GM19025 (cell line): ENCODE measurements at regions not wholly inside any gene's neighbourhood (a gene's known extent, or its start where the extent isn't known, plus 50 kb on each side); places are given as distances from the start of the nearest gene placed in this dataset.
"Not testable (repeated sequence)": the region's sequence is repeated elsewhere in the genome, so short reads cannot be mapped to it uniquely, and the experiment has no call there.

Source experiments
- ATAC-seq: cut with Tn5 transposase; IDR thresholded peaks from one replicate; pipeline ENCODE4 v1.9.1; 2021; ENCODE audit warnings: mild to moderate bottlenecking, low read depth, moderate library complexity; ENCODE audit not compliant: unreplicated experiment

DNA sequence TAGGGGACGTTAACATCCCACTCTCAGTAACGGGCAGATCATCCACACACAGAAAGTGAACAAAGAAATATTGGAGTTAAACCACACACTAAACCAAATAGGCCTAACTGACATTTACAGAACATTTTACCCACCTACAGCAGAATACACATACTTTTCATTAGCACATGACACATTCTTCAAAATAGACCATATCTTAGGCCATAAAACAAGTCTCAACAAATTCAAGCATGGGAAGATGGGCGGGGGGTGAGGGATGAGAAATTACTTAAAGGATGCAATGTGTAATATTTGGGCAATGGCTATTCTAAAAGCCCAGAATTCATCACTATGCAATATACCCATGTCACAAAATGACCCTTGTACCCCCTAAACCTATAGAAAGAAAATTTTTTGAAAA, 226.2 kb downstream of the ATPSCKMT start:
- no peak for ATAC-seq

DNA sequence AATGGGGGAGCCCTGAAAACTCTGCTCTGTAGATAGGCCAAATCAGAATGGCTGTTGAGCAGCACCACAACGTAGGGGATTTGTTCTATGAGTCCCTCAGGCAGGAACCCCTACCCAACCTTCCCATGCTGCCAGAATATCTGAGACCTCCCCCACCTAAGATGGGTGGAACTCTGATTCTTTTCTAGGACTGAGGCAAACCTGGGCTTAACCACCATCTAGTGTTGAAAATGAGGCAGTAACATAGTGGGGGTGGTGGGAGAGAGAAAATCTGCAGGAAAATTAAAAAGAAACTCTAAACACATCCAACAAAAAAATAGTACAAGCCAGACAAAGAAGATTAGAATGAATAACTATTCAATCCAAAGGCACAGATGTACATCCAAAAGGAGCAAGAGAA, 228.4 kb downstream of the ATPSCKMT start:
- no peak for ATAC-seq

DNA sequence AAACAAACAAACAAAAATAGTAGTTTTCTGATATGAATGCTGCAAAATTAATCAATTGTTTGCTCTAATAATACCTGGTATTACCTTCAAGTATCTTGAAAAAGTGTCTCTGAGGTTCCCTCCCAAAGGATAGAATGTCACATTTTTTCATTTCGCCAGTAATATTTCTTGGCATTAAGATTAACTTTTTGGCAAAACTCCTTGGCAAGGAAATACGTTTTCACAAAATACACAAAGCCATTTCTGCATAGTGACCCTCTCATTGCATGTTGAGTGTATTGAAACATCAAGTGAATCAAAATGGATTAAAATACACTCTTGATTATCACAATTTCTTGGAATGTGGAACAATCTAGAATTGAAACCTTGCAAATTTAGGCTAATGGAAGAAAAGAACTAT, 230.5 kb downstream of the ATPSCKMT start:
- no peak for ATAC-seq

DNA sequence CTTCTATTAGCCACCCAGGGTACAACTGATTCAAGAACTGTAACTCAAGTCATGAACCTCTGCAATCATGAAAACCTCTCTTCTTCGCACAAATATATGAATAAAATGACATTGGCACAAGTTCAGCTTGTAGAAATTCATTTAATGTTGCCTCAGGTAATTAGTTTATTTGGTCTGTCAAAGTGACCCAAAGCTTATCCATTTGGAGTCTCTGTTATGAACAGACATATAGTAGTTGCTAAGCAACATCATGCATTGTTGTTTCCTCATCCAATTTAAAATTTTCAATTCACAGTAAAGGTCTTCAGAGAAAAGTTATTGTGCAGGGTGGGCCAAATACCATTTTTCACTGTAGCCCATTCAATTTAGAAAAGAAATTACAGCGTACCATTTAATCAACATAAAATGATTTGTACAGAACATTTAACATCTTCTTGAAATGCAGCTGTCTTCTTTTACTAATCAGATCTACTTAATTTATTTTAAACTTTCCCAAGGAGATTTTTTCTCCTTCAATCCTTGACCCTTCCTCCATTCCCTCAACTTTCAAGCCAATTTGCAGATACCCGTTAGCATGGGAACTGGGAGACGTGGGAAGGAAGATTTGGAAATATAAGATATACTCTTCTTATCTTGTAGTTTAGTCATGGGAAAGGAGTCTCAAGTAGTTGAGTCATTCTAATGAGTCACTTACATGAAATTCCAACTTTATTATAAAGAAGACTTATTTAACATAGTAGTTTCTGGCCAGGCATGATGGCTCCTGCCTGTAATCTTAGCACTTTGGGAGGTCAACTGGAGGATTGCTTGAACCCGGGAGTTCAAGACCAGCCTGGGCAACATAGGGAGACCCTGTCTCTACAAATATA, 231.3 kb downstream of the ATPSCKMT start:
- ATAC-seq, result no peak

DNA sequence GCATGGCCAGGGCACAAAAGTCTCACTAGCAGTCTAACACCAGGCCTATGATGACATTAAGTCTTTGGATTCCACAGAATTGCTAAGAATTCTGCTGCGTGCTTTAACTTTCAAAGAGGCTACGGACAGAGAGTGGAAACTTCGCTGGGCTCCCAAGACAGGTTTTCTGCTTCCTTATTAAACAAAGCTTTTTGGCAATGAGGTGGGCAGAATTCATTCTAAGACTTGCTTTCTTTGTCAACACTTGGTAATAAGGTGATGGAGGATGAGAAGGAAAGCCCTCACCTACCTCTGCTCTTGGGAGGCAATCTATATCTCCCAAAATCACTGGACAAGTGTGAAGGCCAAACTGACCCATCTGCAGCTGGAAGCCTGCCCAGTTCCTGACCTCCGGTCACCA, 231.9 kb downstream of the ATPSCKMT start:
- ATAC-seq, result no peak

DNA sequence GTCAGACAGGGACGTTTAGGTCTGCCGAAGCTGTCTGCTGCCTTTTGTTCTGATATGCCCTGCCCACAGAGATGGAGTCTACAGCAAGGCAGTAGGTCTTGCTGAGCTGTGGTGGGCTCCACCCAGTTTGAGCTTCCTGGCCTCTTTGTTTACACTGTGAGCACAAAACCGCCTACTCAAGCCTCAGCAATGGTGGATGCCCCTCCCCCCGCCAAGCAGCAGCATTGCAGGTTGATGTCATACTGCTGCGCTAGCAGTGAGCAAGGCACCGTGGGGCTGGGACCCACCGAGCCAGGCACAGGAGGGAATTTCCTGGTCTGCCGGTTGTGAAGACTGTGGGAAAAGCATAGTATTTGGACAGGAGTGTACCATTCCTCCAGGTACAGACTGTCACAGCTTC, 233.1 kb downstream of the ATPSCKMT start:
- ATAC-seq, result not testable (repeated sequence)

DNA sequence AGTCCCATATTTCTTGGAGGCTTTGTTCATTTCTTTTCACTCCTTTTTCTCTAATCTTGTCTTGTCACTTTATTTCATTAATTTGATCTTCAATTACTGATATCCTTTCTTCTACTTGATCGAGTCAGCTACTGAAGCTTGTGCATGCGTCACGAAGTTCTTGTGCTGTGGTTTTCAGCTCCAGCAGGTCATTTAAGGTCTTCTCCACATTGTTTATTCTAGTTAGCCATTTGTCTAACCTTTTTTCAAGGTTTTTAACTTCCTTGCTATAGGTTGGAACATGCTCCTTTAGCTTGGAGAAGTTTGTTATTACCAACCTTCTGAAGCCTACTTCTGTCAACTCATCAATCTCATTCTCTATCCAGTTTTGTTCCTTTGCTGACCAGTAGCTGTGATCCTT, 234.0 kb downstream of the ATPSCKMT start:
- not testable (repeated sequence) for ATAC-seq

DNA sequence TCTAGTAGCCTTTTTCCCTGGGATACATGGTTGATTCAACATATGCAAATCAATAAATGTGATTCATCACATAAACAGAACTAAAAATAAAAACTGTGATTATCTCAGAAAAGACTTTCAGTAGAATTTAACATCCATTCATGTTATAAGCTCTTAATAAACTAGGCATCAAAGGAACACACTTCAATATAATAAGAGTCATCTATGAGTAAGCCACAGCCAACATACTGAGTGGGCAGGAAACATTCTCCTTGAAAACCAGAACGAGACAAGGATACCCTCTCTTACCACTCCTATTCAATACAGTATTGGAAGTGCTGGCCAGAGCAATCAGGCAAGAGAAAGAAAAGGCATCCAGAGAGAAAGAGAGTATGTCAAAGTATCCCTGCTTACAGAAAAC, 239.9 kb downstream of the ATPSCKMT start:
- ATAC-seq, result no peak

DNA sequence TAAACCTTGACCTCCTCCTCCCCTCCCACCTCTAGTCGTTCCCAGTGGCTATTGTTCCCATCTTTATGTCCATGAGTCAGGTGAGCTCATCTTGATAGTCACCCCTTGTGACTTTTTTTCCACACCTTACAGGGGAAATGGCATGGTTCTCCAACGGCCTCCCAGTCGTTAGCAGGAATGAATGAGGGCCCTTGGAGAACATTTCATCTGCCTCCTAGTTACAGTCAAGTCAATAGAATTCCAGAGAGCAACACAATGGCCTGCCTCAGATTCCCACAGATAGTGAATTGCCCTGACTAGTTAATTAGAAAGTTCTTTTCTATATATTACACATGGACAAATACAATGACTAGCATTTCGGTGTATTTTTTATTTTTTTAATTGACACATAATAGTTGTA, 262.6 kb downstream of the ATPSCKMT start:
- ATAC-seq, result no peak

DNA sequence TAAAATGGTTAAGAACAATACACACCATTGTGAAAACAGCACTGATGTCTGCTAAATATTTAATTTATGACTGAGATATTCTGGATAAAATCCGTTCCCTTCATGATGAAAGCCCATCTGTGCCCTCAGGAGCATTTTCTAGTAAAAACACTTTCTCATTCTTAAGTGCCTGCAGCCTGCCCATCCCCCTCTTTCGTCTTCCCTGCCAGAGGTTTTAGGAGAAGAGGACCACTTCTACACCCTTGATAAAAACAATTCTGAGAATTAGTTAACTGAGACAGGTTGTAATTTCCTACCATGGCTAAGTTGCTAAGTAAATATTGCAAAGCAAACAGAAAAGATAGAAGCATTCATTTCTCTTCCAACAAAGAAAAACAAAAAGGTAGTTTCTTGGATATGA, 272.6 kb downstream of the ATPSCKMT start:
- no peak for ATAC-seq

DNA sequence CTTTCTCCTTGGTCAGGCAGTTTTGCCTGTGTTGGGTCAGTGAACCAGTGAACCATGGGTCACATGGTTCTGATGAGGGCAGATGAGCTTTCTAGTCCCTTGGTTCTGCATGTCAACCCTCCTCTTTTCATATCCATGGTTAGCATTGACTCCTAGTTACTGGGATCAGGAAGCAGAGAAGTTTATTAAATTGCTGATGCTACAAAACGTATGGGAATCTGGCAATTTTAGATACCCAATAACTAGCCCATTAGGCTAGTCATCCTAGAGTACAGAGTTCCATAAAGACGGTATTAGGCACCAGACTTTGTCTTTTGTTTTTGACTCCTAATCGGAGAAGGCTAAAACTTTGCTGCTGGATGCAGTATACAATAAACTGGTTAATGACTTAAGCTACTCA, 273.1 kb downstream of the ATPSCKMT start:
- ATAC-seq, result no peak

DNA sequence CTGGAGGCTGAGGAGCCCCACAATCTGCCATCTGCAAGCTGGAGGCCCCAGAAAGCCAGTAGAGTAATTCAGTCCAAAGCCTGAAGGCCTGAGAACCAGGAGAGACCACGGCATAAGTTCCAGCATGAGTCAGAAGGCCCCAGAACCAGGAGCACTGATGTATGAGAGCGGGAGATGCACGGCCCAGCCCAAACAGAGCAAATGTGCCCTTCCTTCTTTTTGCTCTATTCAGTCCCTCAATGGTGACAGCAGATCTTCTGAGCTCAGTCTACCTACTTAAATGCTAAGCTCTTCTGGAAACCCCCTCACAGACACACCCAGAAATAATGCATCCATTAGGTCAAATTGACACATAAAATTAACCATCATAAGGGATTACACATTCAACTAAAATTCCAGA, 277.6 kb downstream of the ATPSCKMT start:
- no peak for ATAC-seq

DNA sequence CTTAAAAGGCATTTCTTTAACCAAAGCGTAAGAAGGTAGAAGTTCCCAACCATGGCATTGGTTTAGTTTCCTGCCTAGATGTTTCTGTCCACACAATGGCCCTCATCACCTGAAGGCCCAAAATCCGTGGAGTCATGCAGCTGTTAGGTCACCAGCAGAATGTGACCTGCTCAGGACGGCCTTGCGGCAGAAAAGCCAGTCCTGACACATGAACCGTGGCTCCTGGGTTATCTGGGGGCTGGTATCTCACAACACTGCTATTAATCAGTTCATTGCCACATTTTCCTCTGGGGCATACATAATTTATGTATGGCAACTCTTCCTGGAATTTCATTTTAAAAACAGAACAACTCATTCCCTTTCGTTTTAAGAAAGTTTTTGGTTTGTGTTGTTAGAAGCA, 278.4 kb downstream of the ATPSCKMT start:
- no peak for ATAC-seq

DNA sequence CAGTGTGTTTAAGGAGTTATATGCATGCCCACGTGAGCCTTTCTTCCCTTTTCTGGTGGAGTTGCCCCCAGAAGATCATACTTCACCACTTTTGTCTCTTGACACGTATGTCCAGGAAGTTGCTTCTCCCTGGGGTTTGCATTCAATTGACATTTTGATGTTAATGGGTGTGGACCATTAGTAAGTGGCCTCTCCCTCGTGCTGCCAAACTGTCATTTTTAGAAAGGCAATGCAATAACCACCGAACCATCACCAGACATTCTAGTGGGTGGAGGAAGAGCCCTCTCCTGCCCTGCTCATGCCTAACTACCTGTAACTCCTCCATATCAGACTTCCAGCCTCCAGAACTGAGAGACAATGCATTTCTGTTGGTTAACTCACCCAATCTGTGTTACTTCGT, 290.8 kb downstream of the ATPSCKMT start:
- ATAC-seq, result no peak

DNA sequence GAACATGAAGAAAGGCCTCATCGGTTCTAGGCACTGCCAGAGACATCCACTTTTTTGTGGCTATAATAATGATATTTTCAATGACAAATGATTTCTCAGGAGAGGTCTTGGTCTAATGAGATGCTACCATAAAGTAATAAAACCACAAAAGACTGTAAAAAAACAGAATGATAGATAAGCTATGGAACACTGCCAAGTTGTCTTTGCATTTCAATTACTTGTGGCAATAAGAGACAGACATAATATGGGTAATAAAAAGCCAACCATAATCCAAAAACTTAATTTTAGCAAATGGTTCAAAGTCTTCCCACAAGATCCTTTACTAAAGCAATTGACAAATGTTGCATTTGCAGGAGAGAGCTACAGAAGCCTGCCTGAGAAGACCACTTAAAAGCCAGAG, 292.5 kb downstream of the ATPSCKMT start:
- ATAC-seq, result no peak

DNA sequence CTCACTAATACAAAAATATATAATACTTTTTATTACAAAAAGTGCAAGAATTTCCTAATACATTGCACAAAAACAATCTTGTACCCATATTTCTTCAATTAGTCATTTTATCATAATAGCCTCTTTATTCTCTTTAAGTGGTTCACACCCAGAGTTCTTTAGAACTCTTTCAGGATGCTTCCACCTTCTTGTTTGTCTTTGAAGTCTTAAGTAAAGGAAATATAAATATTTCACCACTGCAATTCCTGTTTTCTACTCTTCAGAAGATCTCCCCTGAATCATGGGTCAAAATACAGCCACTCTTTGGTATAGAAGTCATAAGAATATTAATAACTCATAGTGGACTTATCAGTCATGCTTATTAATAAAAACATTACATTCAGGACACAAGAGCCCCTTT, 293.0 kb downstream of the ATPSCKMT start:
- ATAC-seq, result no peak

DNA sequence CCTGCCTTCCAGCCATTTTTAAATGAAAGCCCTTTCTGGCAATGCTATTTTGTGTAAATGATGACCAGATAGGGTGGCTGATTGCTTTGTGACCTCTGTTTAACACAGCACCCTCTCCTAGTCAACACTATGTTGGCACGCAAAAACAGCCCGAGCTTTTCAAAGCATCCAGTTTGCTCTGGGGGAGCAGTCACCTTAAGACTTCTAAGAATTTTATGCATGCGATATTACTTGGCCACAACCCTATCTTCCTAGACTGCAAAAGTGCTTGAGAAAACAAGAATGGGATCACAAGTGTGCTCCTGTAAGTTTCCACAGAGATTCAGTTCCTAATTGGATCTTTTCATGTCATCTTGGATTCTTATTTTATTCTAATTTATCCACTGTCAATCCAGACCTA, 294.1 kb downstream of the ATPSCKMT start:
- ATAC-seq, result no peak

DNA sequence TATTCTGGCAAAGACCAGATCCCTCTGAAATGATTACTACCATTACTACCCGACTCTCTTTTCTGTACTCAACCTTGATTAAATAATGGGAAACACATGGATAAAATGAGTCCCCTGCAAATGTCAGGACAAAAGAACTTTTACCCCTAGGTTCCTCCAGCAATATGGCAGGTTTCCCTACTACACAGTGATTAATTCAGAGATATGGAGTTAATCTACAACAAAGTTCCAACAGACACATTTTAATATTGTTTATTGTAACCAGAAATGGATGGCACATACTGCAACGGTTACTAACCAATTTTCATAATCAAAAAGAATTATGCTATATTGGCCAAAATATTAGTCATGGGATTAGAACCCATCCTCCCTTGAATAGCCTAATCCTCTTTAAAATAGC, 294.8 kb downstream of the ATPSCKMT start:
- no peak for ATAC-seq

DNA sequence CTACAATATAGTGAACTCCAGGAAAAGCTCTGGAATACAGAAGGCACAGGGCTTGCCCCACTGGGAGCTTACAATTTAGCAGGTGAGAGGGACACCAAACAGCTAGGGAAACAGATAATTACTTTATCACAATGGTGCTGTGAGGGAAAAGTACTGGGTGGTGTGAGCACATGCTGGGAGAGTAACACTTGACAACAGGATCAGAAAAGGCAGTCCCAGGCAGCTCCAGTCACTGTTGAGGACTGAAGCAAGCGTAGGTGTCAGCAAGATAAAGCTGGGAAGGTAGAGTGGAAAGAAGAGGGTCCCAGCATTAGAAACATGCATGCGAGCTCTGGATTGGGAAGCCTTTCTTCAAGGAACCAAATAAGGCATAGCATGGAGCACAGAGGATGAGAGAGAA, 296.0 kb downstream of the ATPSCKMT start:
- no peak for ATAC-seq

DNA sequence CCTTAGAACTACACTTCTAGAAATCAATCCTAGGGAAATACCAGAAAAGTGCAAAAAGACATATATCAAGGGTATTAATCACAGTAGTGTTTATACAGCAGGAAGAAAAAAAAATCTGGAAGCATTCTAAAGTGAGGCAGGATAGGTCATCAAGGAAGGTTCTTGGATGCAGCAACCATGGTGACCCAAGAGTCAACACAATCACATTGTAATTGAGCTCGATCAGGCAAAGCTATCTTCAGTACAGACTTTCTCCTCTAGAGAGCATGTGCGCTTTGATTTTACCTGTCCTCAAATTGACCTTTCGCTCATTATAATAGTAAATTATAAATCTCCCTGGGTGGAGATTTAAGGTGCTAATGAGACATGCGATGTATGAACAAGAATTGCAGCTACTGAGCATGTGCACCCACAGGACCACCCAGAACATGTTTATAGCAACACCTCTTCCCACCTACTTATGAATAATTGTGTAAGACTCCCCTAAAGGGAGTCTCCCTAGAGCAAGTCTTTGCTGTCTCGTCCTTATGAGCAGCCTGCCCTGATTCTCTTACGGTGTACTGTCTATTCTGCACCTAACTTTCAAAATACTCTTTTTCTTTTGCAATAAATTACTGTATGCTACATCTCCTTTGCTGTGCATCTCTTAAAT, 297.7 kb downstream of the ATPSCKMT start:
- no peak for ATAC-seq

DNA sequence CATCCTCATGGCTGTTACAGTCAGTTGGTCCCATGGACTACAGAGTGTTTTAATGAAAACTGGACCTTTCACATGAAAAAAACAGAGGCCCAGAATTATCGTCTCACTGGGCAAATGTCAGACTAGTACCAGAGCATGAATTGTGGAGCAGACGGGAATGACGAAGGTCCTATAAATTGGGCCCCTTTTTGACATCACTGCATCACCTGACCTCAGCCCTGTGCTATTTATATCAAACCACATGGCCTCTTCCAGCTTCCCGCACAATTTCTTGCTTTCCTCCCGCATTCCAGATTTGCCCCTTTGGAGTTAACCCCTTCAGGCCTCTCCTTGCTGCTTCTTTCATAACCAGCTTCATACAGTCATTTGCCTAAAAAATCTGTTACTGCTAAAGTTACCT, 301.7 kb downstream of the ATPSCKMT start:
- ATAC-seq, result no peak

DNA sequence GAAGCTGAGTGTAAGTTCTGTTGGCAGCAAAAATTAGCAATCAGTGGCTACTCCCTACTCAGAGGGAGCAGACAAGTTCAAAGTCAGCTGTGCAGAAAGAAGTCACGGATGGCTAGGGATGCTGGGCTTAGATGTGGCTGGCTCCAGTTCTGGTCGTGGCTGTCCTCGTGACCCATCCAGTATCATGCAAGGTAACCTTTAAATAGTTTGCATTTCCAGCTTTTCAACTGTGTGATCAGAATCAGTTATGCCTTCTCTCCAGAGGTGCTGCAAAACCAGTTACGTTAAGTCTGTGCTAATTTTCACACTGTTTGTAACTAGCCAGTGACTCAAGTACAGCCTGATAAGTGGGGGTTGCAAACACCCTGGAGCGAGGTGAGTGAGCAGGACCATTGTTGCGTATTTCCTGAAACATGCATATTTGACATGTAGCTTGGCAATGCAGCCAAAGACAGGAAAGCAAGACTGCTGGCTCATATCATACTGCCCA, 302.4 kb downstream of the ATPSCKMT start:
- no peak for ATAC-seq
